Right kidney (tissue), 1 donor: ENCODE measurements at regions not wholly inside any gene's neighbourhood (a gene's known extent, or its start where the extent isn't known, plus 50 kb on each side); places are given as distances from the start of the nearest gene placed in this dataset.

Experiments used
- DNase-seq: peaks from one replicate; pipeline ENCODE4 v3.0.0-alpha.2; 2016

GRCh38 chr21:27292229-27292628, 325.3 kb upstream of the ADAMTS5 start:
- DNase-seq = no peak

DNA sequence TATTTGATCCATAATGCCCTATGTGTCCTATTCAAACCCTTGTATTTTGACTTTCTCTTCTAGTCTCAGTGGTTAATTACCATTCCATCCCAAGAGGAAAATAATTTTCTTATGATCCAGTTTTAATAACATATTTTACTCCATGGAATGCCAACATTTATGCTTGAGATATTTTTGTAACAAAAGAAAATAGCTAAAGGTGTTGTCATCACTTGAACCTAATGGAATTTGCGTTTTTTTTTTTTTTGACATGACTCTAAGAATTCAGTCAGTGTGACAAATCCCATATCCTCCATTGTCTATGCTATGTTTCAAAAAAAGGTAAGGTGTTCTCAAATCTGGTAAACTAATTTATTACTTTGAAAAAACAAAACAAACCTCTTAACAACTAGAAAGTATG, 324.1 kb upstream of the ADAMTS5 start:
- DNase-seq = no peak

DNA sequence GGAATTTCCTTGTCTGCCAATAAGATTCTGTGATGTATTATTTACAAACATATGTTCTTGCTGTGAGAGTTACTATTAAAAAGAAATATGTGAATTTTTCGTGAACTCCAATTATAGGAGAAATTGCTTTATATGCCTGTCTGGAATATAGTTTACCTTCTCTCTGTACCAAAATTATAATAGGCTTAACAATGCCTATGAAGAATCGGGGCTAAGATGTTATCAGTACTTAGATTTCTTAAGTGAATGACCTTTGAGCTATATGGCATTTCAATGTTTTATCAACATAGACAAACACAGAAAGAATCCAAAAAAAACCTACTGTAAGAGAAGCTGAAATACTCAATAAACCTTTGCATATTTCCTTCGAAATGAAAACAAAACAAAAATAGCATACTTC, 323.1 kb upstream of the ADAMTS5 start:
- DNase-seq = no peak

DNA sequence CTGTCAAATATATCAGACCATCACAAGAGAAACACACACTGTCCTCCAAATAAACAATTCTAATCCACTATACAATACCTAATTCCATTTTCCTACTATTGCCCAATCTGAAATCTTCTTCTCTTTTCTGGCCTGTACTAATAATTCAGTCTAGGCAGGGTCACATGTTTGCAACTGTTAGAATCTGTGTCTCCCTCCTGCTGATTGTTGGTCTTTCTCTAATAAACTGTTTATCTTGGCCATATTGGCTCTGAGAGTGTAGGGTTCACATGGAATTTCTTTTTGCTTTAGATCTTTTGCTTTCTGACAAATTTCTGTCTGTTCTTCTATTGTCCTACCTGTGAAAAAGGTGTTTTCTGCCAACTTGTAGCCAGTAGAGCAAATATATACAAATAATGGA, 319.9 kb upstream of the ADAMTS5 start:
- DNase-seq = no peak

- no peak for DNase-seq
These were observed 310.2 kb upstream of the ADAMTS5 start for GRCh38 chr21:27277110-27277509.

GRCh38 chr21:27275294-27275927, 308.5 kb upstream of the ADAMTS5 start:
- DNase-seq = no peak

GRCh38 chr21:27269644-27270043, 302.8 kb upstream of the ADAMTS5 start:
- DNase-seq = no peak

- peak; percentile 12 for DNase-seq
These were observed 301.4 kb upstream of the ADAMTS5 start for GRCh38 chr21:27268290-27268689.

DNA sequence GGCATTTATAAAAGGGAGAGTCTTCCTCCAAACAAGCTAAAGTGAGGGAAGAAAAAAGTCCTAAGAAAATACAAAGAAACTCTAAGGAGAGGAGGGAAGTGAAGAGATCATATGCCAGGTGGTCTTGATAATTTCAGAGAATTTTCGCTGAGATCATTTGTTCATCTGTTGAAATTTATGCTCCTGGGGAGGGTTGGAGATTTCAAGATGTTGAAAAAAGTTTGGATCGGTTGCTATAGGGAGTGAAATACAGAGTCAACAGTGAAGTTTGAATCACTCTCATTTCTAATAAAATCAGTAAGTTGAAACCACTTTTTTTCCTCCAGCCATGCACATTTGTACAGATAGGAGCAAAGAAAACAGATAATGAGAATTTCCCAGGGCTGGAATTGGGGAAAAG, 299.1 kb upstream of the ADAMTS5 start:
- DNase-seq = no peak

- DNase-seq = no peak
These were observed 298.6 kb upstream of the ADAMTS5 start for GRCh38 chr21:27265492-27265891.

DNA sequence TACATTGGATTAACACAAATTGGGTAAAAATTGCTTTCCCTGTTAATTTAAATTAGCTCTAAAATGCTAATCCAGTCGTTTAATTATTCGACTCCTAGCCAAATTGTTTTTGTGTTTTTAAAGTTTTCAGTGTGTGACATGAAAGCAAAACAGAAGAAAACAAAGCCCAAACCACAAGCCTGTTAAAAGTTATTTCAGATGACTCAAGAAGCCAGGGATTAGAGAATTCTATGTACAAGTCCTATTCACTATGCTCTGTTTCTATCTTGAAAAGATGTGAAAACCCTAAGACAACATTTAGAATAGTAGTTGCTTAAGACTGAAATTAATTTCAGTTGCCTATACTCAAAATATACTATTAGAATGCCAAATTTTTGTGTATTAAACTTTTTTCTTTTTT, 294.8 kb upstream of the ADAMTS5 start:
- no peak for DNase-seq

DNA sequence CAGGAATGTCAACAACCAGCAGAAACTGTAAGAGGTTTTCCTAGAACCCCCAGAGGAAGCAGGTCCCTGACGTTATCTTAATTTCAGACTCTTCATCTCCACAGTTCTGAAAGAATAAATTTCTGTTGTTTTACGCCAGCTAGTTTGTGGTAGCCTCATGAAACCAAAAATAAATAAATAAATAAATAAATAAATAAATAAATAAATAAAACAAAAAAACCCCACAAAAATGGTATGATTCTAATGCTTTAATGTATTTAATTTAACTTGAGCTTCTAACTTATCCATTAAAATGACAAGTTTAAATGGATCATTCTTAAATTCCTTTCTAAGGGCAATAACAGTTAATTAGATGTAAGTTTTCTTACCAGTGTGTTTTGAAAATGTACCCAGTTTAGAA, 293.8 kb upstream of the ADAMTS5 start:
- DNase-seq = no peak

GRCh38 chr21:27258742-27259448, 292.0 kb upstream of the ADAMTS5 start:
- DNase-seq = no peak

DNA sequence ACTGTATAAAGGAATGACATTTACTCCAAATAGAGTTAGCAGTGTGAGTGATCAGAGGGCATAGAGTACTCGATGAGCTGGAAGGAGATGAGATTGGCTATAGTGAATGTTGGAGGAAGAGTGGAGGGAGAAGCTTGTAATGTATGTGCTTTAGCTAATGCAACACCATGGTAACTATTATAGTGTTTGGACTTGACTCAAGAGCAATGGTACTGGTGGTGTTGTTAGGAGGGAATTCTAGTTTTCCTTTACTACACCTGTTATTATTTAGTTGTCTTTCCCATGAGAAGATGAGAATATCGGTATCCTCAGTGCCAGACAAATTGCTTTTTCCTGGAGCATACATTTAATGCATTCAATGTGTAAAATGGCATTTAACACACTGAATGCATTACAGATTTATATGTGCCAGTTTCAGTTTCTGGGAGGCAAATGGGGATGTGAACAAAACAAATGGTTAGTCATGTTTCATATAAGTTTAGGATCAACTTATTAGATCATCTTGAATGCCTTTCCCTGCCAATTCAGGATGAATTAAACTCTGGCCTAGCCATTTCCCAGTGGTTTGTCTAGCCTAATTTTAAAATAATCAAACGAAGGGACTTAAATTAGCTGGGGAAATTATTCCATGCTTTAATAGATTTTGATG, 291.1 kb upstream of the ADAMTS5 start:
- DNase-seq = no peak

GRCh38 chr21:27257226-27257625, 290.3 kb upstream of the ADAMTS5 start:
- no peak for DNase-seq

GRCh38 chr21:27251752-27252151, 284.9 kb upstream of the ADAMTS5 start:
- no peak for DNase-seq

- DNase-seq = no peak
These were observed 283.5 kb upstream of the ADAMTS5 start for GRCh38 chr21:27250366-27250765.

DNA sequence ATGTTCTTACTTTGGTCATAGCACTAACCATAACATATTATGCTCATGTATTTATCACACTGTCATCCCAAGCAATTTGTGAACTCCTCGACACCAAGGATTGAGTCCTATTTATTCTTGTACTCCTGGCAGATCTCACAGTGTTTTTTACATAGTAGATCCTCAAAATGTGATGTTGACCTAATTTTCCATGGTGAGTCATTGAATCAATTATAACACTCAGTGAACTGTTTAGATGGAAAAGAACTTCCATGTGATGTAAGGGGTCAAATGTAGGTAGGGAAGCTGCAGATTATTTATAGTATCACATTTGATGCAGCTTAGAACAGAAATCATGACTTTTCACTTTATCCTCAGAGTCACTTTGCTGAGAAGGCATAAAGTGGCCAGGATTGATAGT, 281.9 kb upstream of the ADAMTS5 start:
- no peak for DNase-seq

GRCh38 chr21:27246741-27247140, 279.9 kb upstream of the ADAMTS5 start:
- DNase-seq = no peak

DNA sequence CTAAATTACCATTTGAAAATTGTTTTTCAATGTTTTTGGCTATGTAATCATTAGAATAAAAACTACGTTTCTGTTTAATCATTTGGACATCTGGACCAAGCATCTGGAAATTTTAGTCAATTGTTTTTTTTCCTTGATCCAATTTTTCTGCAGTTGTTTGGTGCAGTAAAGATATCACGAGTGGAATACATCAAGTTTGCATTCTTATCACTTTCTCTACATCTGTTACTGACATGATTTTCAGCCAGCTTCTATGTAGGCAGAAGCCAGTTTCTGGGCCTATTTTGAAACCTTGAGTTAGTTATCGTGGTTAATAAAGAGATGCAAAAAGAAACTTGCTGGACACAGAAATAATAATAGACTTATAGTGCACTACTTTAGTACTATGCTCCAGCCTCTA, 277.9 kb upstream of the ADAMTS5 start:
- DNase-seq = no peak

DNA sequence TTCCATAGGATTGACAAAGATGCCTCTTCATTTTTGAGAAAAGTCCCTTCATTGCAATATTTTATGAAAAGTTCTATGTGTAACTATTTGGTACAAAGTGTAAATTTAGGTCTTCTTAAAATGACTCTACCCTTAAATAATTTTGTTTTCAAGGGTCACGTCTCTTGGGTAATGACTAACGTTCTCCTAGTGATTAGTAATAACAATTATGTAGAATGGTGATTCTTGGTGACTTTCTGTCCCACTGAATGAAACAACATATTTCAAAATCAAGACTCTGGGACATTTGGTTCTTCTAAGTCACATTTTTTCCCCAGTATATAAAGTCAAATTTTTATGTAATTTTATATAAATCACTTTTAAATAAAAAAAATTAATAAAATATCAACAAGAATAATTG, 277.5 kb upstream of the ADAMTS5 start:
- DNase-seq = no peak

GRCh38 chr21:27240839-27241238, 274.0 kb upstream of the ADAMTS5 start:
- no peak for DNase-seq

- no peak for DNase-seq
These were observed 266.7 kb upstream of the ADAMTS5 start for GRCh38 chr21:27233514-27234115.

GRCh38 chr21:27225940-27226339, 259.1 kb upstream of the ADAMTS5 start:
- no peak for DNase-seq
